ENCODE measurements at regions not wholly inside any gene's neighbourhood (a gene's known extent, or its start where the extent isn't known, plus 50 kb on each side); places are given as distances from the start of the nearest gene placed in this dataset.
"Not testable (repeated sequence)": the region's sequence is repeated elsewhere in the genome, so short reads cannot be mapped to it uniquely, and the experiment has no call there.

GRCh38 chr5:159800131-159800840 is 116.0 kb upstream of the ADRA1B start:
- DNase-seq: no peak

- DNase-seq: no peak
Observed at GRCh38 chr5:159801303-159801702, 115.0 kb upstream of the ADRA1B start.

GRCh38 chr5:159802661-159803060 is 113.6 kb upstream of the ADRA1B start:
- DNase-seq: no peak

- DNase-seq: no peak
Observed at GRCh38 chr5:159804121-159804520, 112.2 kb upstream of the ADRA1B start.

- DNase-seq: peak; percentile 66
Observed at GRCh38 chr5:159805021-159805420, 111.3 kb upstream of the ADRA1B start.

GRCh38 chr5:159807135-159807534 is 109.1 kb upstream of the ADRA1B start:
- not testable (repeated sequence) for DNase-seq

- DNase-seq: no peak
Observed at GRCh38 chr5:159807586-159807985, 108.7 kb upstream of the ADRA1B start.

GRCh38 chr5:159811712-159812111 is 104.6 kb upstream of the ADRA1B start:
- no peak for DNase-seq

- not testable (repeated sequence) for DNase-seq
Observed at GRCh38 chr5:159812759-159813158, 103.5 kb upstream of the ADRA1B start.

- no peak for DNase-seq
Observed at GRCh38 chr5:159814222-159814621, 102.1 kb upstream of the ADRA1B start.

- DNase-seq: no peak
Observed at GRCh38 chr5:159814805-159815585, 101.3 kb upstream of the ADRA1B start.

GRCh38 chr5:159817262-159818029 is 98.8 kb upstream of the ADRA1B start:
- no peak for DNase-seq

GRCh38 chr5:159819591-159820411 is 96.5 kb upstream of the ADRA1B start:
- DNase-seq: no peak

GRCh38 chr5:159820692-159821091 is 95.6 kb upstream of the ADRA1B start:
- DNase-seq: no peak

GRCh38 chr5:159821461-159821940 is 94.8 kb upstream of the ADRA1B start:
- DNase-seq: no peak

GRCh38 chr5:159824188-159825161 is 91.8 kb upstream of the ADRA1B start:
- DNase-seq: no peak

GRCh38 chr5:159825551-159826051 is 90.7 kb upstream of the ADRA1B start:
- peak; percentile 42 for DNase-seq

GRCh38 chr5:159826351-159827214 is 89.7 kb upstream of the ADRA1B start:
- DNase-seq: peak; percentile 78

- DNase-seq: no peak
Observed at GRCh38 chr5:159827861-159828260, 88.4 kb upstream of the ADRA1B start.

GRCh38 chr5:159832073-159832472 is 84.2 kb upstream of the ADRA1B start:
- DNase-seq: no peak

All from RPMI8226 (cell line).